COLO668 (cell line): ENCODE measurements at regions not wholly inside any gene's neighbourhood (a gene's known extent, or its start where the extent isn't known, plus 50 kb on each side); places are given as distances from the start of the nearest gene placed in this dataset.

Source experiments
- DNase-seq: peaks from one replicate; lab custom pipeline; 2025; ENCODE audit not compliant: unreplicated experiment; lab: John Stamatoyannopoulos, UW

DNA sequence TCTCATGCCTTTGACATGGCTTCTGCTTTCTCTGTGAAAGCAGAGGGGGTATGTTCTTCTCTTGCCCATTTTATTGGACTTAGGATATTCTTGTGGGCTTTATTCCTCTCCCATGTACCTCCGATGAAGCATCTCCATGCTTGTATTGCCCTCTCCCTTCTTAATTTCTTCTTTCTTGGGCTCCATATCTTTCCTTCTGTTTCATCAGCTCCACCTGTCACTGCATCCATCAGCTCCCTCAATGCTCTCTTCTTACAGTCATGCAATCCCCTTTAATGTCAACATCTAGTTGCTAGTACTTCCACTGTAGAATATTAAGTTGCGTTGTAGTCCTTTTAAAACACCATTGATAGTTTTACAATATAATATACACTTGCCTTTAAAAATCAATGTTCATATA lies 257.6 kb downstream of the GPAT3 start:
- DNase-seq, result no peak

- DNase-seq, result no peak
These were observed 250.0 kb downstream of the GPAT3 start for GRCh38 chr4:83785891-83786290.

DNA sequence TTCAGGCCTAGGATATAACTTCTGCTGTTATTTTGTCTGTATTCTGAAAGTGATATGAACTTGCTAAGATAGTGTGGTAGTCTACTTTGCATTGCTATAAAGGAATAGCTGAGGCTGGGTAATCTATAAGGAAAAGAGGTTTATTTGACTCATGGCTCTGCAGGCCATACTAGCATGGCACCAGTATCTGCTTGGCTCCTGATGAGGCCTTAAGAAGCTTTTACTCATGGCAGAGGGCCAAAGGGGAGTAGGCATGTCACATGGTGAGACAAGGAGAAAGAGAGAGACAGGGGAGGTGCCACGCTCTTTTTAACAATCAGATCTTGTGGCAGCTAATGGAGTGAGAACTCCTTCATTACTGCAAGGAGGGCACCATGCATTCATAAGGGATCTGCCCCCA lies 247.3 kb downstream of the GPAT3 start:
- no peak for DNase-seq

DNA sequence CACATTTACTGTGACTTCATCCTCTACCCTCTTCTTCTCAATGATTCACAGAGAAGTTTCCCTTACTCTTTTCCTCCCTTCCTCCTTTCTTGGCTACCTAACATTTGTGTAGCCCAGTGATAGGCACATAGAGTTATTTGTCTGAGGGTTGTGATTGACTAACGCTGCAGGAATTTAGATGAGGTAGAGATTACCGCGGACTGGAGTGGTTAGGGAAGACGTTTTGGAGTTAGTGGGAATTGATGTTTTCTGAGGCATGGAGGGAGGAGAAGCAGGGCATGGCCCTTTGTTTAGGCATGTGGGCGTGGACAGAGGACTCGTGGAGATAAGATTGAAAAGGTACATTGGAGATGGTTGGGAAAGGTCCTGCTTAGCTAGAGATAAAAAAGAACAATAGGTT lies 246.7 kb downstream of the GPAT3 start:
- no peak for DNase-seq

- no peak for DNase-seq
These were observed 245.5 kb downstream of the GPAT3 start for GRCh38 chr4:83781434-83781833.

DNA sequence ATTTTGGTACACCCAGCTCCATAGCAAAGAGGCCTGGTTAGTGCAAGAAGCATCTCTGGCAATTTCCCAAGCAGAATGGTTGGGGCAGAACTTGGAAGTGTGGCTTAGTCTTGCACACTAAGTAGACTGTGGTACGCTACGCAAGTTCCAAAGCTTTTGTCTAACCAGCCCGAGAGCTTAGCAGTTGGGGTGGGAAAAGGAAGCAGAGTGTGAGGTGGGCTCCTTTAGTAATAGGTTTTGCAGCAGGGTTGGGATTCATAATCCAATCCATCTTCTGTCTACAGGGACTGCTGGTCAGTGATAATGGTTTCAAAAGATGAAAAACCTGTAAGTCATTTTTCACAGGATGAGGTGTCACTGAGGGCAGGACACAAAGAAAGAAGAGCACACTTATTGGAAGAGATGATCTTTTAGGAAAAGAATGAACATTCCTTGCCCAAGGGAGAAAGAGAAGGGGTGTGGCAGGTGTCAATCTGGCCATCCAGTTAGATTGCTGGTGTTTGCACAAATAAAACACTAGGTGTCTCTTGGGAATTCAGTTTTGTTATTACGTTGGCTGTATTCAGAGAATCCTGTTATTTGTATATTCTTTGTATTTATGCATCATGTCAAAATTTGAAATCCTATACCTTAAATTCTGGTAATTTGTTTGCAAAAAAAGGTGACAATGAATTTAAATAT lies 244.3 kb downstream of the GPAT3 start:
- no peak for DNase-seq

- no peak for DNase-seq
These were observed 243.5 kb downstream of the GPAT3 start for GRCh38 chr4:83779103-83780052.

GRCh38 chr4:83772685-83773084 lies 236.8 kb downstream of the GPAT3 start:
- no peak for DNase-seq

DNA sequence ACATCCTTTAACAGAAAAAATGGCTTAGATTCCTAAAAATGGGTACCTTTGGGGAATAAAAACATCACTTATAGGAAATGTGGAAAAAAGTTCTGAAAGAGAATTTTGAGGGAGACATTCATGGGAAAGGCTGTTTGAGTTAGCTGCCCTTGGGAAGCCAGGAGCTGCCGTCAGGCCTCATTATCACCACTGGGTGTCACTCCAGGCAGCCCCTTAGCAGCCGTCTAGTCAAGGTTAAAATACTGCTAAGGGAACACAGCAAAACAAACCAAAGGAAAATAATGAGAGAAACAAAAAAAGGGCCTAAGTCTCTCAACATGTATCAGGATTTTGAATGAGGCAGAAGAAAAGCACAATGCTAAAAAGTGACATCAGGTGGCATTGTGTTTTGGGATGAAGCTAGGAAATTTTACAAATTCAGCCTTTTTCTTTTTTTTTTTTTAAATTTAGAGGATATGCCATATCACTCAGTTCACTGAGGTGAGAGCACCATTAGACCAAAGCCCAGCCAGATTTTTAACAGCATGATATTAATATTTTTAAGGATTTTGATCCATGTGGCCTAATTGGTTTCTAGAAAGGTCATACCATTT lies 235.3 kb downstream of the GPAT3 start:
- DNase-seq, result no peak

GRCh38 chr4:83768146-83768545 lies 232.2 kb downstream of the GPAT3 start:
- DNase-seq, result no peak

DNA sequence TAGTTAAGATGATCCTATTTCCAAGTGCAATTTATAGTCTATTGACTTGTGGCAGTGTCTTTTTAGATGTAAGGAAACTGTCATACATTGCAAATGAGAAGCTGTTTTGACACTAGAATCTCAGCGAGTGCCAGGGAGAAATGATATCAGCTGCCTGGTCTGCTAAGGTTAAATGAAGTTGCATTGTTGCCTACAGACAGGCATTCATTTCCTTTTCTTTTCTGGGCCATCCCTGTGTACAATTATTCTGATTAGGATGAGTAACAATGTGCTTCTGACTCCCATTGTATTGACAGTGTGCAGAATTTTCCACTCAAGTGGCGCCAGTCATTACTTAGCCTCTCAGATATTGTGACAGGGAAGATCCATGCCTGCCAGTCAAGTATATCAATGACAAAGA lies 231.2 kb downstream of the GPAT3 start:
- DNase-seq, result no peak

DNA sequence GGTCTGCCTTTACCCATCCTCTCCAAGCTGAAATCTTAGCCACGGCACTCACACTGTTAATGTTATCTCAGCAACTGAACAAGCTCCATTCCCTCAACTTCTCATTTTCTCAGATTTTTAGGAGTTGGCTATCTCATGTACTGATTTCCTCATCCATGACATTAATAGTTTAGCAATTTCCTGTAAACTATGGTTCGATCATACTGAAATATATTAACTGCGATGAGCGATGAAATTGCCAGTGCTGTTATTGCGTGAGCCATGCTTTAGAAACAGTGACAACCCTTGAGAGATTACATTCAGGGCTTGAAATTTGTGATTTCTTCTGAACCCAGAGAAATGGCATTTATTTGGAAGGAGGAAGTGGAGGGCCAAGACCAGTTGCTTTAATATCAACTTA lies 223.7 kb downstream of the GPAT3 start:
- no peak for DNase-seq

- DNase-seq, result no peak
These were observed 222.4 kb downstream of the GPAT3 start for GRCh38 chr4:83758285-83758684.

- no peak for DNase-seq
These were observed 221.3 kb downstream of the GPAT3 start for GRCh38 chr4:83757121-83757621.

GRCh38 chr4:83753260-83753659 lies 217.4 kb downstream of the GPAT3 start:
- DNase-seq, result no peak

DNA sequence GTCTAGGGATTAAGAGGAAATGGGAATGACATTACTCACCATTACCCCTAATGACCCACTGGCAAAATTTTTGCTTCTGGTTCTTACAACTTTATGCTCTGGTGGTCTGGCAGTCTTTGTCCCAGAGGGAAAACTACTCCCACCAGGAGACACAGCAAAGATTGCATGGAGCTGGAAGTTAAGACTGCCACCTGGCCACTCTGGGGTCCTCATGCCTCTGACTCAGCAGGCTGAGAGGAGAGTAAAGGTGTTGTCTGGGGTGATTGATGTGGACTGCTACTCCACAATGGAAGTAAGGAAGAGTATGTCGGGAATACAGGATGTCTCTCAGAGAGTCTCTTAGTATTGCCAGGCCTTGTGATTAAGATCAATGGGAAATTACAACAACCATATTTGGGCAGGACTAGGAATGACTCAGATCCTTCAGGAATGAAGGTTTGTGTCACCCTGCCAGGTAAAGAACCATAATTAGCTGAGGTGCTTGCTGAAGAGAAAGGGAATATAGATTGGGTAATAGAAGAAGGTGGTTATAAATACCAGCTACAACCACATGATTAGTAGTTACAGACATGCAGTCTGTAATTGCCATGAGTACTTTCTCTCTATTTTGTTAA lies 215.5 kb downstream of the GPAT3 start:
- DNase-seq, result no peak

DNA sequence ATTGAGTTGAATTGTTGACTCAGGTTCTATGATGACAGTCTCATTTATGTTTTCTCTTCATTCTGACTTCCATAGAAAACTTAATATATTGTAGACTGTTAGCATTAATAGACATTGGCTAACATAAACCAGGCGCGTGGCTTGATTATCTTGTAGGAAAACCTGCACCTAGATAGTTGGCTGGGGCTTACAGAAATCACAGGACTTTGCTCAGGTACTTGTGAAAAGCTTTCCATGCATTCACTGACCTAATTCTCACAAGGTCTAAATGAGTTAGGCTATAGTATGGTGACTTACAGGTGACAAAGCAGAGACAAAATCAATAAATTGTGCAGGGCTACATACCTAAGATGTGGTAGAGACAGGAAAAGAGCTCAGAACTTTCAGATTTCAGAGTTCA lies 212.8 kb downstream of the GPAT3 start:
- DNase-seq, result no peak

GRCh38 chr4:83738895-83739294 lies 203.0 kb downstream of the GPAT3 start:
- DNase-seq, result no peak

GRCh38 chr4:83734576-83734975 lies 198.7 kb downstream of the GPAT3 start:
- DNase-seq, result no peak

DNA sequence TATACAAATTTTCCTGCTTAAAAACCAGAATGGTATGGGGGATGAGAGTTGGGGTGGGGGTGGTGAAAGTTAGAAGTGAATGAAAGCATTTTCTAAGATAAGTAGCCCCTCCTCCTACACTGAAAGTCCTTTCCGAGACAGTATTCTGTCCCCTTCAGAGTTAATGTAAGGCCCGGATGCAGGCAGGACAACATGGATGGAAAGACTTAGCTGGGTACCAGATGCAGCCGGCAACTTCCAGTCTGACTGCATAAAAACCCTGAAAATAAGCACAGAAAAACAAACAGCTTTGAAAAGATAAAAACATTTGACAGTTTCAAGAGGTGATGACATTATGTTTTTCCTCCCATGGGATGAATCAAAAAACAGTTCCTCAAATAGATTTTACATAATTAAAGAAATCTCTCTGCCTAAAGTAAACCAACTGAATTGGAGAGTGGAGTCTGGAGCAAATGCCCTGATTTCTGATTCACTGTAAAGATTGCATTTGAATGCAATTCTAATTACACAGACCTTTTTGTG lies 196.3 kb downstream of the GPAT3 start:
- DNase-seq, result no peak

DNA sequence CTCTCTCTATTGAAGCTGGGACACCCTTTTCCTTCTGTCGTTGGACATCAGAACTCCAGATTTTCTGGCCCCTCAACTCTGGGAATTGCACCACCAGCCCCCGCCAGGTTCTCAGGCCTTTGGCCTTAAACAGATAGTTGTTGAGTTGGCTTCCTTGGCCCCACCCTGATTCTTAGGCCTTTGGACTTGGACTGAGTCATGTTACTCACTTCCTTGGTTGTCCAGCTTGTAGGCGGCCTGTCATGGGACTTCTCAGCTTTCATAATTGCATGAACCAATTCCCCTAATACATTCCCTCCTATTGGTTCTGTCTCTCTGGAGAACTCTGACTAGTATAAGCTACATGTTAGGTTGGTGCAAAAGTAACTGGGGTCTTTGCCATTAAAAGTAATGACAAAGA lies 195.7 kb downstream of the GPAT3 start:
- DNase-seq, result no peak
